HG03521 (cell line): ENCODE measurements at regions not wholly inside any gene's neighbourhood (a gene's known extent, or its start where the extent isn't known, plus 50 kb on each side); places are given as distances from the start of the nearest gene placed in this dataset.

Experiments
- ATAC-seq: cut with Tn5 transposase; IDR thresholded peaks from one replicate; pipeline ENCODE4 v1.9.1; 2021; ENCODE audit warnings: mild to moderate bottlenecking, moderate library complexity; ENCODE audit not compliant: unreplicated experiment

DNA sequence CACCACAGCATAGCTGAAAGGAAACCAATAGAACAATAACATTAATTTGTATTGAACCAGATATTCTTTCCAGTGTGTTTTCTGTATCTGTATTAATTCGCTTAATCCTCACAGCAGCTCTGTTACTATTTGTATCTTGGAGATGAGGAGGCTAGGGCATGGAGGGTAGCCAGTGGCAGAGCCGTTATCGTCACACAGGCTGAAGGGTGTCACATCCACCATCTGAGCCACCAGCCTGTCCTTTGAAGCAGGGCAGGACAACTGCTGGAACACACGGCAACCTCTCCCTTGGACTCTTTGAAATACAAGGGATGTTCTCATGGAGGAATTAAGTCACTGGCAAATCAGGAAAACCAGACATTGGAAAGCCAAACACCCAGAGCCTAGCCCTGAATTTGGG lies 628.0 kb upstream of the CDH4 start:
- no peak for ATAC-seq

DNA sequence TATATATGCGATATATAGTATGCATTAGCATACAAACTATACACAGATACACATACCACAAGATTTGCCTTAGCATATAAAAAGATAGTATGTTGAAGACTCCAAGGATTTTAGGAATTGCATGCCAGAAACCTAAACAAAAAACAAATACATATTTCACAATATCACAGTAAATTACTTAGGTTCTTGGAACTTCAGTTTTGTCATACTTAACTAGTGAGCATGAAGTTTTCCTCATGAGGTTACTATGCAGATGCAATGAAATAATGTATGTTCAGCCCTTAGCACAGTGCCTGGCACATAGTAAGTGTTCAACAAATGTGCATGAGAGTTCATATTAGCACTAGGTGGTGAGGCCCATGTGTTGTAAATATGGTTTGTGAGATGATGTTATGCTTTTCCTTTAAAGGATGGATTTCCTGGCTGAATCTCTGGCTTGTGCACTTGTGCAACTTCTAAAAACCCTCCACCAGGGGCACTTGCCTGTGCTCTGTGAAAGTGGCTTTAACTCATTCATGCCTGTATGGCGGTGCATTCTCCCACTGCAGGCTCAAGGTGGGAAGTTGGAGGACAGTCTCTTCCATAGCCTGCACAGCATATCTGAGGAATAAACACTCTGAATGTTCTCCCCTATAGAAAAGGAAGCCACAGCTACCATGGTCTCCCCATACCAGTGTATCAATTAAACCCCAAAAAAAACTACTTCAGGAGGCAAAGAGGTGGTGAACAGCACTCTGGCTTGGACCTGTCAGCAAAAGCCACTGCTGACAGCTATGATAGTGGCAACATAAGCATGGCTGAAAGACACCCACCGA lies 624.1 kb upstream of the CDH4 start:
- ATAC-seq: no peak

DNA sequence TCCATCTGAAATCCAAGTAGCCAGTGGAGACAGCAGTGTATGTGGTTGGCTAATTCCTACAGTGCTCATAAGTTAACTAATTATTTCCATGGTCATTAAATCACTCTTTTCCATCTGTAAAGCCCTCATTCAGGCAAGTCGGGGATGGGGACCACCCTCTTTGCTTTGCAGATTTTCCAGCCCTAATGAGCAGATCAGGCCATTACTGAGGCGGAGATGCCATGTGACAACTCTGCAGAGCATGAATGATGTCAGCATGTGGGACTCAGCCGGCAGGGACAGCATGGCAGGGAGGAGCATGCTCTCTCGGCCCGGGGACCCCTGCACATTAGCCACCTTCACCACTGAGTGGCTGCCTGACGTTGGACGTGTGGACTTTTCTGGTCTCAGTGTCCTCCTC lies 623.3 kb upstream of the CDH4 start:
- ATAC-seq: no peak

DNA sequence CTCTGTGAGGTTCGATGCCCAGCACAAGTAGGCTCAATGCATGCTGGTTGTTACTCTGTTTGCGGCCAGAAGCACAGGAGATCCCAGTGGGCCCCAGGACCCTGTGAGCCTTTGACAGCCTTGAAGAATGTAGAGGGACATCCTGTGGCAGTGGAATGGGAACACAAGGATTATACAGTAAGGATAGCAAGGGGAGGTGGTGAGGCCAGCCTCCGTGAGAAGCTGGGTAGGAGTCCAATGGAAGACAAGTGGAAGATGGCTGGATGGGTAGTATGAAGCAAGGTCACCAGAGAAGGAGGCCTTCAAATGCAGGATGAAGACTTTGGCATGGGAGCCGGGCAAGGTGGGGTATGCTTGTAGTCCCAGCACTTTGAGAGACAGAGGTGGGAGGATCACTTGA lies 622.9 kb upstream of the CDH4 start:
- no peak for ATAC-seq

DNA sequence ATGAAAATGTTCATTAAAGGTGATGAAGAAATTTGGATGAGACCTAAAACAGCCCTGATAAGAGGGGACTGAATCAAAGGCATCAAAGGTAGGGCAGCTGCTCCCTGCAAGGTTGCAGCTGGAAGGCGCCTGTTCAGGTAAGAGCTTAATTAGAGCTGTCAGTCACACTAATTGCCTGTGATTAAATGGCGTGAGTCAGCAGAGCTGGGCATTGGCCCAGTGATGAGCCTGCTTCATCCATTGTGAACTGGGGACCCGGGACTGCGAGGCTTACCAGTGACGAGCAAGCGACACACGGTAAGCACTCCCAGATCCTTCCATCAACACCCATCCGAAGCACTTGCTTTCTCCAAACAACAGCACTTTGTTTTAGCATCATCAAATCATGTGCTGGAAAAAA lies 621.5 kb upstream of the CDH4 start:
- ATAC-seq: no peak

DNA sequence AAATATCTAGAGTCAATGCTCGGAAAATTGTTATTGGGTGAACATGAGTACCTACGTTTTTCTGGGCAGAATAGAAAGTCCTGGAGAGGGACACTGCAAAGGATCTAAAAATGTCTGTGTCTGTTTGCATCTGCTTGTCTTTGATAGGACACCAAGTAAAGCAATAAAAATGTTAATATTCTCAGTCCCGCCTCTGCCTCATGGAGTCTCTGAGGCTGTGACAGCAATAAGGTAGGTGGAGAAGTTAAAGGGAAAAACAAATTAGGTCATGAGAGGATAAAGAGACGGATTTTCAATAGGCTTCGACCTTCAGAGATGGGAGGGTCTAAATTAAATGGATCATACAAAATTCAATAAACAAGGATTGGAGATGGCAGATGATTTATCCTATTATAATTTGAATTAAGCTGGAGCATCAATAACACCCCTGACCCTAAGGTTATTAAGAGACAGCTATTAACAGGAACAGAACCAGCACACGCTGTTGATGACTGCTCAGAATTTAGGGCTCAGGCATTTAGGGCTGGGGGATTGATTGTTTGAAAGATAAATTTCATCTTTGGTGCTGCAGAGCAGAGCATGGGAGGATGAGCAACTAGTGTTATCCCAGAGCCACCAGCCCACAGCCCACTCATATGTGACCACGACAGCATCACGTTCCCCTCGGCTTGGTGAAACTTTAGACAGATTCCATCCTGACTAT lies 620.3 kb upstream of the CDH4 start:
- ATAC-seq: no peak

DNA sequence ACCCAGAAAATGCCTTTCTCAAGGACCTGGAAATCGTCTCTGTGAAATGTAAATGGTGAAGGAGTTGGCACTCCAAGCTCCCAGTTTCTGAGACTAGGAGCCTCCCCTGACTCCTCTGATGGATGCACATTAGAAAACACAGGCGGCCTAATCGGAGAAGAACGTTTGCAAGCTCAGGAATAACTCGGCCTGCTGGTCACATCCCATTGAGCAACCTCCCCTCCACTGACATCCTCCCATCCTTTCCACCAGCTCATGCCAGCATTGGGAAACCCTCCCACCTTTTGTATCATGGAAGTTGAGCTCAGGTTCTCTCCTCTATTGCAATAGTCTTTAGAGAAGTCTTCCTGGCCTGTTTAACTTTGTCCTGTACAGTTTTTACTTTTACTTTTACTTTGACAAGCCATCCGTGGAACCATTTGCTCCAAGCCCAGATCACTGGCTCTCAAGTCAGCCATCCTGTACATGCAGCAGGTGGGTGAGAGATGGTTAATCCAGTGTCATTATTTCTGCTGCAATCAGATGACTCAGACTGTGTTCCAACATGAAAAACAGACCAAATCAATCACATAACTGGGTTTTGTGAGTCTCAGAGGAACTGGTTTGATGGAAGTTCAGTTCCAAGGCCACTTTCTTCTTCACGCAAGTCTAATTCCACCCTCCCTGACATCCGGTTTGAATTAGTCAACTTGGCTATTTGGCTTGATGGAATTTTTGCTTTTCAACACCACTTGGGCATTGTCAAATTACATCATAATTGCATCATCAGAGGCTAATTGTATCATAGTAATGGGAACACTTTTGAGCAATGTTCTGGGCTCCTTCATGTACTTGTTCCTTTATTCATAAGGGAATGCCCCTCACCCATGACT lies 619.4 kb upstream of the CDH4 start:
- no peak for ATAC-seq

DNA sequence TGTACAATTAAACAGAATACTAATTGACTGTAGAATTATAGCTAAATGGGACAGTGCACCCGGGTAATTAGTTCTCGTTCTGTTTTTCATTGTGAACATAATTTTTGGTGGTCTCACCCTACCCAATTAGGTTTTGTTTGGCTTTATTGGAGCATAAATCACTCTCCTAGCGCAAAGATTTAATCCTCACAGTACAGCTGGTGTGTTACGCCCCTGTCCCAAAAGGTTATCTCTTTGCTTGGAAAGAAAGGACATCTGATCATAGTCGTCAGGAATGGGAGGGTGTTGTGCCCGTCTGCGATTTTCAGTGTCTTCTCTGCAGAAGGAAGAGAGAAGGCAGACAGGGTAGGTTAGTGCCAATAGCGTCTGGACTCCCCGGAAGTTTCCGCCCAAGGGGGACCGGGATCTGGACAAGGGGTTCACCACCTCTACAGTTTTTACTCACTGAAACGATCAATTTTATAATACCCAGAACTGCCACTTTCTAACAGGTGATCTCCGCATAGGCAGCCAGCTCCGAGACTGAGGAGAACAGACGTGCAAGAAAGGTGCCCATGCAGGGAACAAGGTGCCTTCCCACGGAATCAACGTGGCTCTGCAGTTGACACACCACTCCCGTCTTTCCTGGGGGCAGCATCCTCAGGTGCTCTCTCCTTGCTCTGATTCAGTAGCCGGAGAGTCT lies 617.4 kb upstream of the CDH4 start:
- ATAC-seq: no peak

DNA sequence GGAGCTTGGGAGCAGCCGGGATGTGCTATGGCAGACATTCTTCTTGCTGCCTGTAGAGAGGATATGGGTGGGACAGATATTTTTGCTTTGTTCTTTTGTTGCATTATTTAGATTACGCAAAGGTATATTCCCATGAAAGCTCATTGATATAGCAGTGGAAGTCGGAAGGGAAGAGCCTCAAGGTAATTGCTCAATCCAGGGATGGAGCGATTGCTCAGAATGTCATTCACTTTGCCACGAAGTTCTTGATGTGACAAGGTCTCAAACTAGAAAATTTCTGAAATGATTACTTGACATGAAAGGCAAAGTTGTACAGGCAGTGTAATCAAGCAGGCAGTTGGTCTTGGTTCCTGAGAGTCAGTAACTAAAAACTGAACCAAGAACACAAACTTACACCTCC lies 615.6 kb upstream of the CDH4 start:
- no peak for ATAC-seq

DNA sequence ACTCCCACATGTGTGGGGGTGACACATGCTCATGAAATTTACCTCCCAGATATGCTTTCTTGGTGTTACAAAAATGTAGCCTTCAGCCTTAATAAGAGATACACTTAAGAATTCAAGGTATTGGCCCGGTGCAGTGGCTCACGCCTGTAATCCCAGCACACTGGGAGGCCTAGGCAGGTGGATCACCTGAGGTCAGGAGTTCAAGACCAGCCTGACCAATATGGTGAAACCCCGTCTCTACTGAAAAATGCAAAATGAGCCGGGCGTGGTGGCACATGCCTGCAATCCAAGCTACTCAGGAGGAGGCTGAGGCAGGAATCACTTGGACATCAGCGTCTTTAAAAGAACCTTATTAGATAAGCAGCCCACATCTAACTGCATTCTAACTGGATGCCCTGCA lies 614.3 kb upstream of the CDH4 start:
- ATAC-seq: no peak

DNA sequence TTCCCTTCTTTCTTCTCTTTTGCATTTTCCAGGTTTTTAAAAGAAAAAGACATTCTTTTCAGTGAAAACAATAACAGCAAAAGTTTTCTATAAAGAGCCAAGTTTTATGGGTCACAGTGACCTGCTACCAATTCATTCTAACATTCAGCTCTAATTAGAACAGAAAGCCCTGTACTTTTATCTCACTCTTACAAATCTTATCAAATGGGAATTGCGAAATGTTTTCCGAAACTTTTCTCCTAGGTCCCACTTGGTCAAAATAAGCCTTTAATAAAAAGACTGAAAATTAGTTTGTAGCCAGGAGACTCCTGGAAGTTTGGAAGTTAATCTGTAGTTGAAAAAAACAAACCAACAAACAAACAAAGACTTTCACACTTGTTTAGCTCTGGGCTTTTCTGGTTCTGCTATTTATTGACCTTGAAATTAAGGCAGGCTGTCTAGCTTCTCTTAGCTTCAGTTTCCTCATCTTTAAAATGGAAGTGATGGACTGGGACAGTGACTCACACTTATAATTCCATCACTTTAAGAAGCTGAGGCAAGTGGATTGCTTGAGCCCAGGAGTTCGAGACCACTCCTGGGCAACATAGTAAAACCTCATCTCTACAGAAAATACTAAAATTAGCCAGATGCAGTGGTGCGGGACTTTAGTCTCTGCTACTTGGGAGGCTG lies 613.5 kb upstream of the CDH4 start:
- no peak for ATAC-seq

DNA sequence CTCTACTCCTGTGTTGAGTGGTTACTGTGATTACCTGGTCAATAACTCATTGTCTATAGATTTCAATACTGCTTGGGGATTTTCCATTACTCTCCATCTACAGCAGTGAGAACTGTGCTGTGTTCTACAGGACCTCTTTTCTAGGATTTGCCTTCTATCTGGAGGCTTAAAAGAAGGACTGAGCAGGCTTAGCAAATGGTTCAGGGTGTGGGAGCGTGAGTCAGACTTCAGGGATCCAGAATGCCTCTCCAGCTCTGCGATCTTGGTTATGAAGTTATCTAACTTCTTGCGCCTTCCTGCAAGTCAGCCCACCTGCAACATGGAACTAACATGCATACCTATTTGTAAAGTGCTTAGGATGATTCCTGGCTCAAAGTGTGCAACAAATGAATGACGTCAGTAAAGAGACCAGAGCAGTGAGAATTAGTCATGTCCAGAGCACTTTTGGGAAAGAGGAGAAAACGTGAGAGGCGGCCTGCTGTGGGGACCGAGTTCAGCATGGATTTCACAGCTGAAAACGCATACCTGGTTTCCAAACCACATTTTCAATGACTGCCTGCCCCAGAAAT lies 610.1 kb upstream of the CDH4 start:
- ATAC-seq: no peak

DNA sequence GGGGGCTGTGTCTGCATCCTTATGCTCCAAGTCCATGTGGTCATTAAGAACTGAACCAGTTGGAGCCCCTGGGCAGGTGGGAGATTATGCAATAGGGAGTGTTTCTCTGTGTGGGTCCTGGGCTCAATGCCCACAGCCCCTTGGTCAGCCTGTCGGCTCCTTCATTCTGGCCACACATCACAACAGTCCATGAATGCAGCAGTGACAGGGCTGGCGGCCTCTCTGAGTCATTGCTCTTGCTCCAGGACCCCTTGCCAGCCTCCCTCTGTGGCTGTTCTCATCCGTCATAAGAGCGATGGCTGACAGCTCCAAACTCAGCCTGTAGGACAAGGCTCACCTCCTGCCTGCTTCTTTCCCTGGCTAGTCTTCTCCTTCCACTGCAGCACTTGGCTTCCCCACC lies 609.5 kb upstream of the CDH4 start:
- no peak for ATAC-seq

DNA sequence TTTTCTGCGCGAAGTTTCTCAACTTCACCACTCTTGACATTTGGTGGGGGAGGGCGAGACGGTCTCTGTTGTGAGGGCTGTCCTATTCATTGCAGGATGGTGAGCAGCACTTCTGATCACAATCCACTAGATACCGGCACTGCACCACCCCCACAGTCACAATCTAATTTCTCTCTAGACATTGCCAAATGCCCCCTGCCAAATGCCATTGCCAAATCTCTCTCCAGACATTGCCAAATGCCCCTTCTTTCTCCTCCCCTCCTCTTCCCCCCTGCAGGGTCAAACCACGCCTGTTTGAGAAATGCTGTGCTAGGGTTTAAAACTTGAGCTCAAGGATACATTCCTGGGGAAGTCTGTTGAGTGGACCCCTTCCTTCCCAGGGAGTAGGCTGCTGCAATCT lies 603.5 kb upstream of the CDH4 start:
- ATAC-seq: no peak

DNA sequence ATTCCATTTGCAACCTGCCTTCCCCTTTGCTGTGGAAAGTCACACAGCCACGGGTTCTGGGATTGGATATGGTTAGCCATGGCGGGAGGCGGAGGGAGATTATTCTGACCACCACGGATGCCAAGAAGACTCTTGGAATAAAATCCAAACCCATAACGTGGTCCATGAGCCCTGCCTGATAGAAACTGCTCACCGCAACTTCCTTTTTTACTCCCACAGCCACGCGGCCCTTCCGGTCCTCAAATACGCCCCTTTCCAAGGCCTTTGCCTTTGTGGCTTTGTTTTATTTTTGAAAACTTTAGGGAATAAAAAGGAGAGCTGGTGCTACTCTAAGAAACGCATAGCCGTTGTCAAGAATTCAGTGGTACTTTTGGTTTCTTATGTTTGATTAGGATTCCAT lies 602.5 kb upstream of the CDH4 start:
- ATAC-seq: no peak

DNA sequence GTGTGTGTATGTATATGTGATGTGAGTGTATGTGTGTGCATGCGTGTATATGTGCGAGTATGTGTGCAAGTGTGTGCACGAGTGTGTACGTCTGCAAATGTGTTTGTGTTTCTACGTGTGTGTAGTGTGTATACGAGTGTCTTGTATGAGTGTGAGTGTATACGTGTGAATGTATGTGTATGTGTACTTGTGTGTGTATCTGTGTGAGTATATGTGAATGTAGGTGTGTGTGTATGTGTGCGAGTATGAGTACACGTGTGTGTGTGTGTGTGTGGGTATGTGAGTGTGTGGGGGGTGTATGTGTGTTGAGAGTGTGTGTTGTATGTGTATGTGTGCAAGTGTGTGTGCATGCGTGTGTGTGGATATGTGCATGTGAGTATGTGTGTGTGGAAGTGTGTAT lies 602.0 kb upstream of the CDH4 start:
- no peak for ATAC-seq

DNA sequence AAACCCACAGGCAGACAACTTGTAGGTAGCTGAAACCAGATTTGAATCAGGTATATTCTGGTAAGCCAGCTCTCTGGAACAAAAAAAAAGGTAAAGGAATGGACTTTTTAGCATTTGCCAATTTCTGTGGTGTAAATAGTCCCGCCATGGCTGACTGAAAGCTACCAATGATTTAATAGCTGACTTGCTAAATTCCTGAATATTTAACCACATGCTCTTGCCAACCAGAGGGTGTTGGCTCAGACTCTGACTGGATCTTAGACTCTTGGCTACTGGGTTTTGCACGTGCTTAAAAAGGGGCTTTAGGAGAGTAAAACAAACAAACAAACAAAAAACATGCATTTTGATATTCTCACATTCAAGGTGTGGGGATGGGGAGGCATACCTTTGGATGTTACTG lies 600.0 kb upstream of the CDH4 start:
- ATAC-seq: no peak

DNA sequence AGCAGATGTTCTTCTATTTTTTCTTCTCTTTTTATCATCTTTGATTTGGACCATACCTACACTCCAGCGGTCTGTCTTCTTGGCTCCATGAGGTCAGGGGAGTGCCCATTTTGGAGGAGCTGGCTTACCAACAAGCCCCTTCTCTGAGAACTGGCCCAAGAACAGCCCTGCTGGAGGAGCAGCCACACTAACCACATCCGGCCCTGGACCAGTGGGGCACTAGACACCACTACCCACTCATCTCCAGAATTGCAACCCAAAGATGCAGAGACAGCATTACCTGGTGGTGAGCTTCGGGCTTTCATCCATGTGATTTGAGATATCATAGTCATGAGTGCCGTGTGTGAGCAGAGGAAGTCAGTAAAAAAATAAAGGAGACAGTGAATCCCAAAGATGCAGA lies 599.4 kb upstream of the CDH4 start:
- no peak for ATAC-seq

DNA sequence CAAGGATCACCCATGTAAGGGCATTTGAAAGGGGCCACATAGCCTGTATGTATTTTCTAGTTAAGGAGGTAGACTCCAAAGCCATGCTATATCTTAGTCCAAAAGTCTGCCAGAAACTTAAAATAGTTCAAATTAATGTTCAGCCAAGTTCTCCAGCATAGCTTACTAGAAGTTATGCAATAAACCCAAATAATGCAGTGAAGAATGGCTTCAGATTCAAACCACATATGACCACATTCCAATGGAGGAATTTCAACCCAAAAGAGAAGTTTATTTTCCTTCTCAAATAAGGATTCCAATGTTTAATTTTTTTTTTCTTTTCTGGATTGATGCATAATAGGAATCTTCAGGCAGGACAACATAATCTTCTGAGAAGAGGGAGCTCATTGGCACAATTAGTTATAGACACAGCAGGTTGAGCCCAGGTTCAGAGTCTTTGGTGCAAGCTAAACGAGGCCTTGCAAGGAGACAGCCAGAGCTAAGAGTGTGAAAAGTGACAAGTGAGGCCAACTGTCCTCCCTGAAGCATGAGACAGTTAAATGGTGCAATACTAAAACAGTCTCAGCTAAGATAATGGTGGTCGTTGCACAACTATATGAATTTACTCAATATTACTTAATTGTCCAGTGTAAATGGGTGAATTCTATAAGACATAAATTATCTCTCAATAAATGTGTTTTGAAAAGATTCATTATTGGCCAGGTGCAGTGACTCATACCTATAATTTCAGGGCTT lies 598.8 kb upstream of the CDH4 start:
- no peak for ATAC-seq

DNA sequence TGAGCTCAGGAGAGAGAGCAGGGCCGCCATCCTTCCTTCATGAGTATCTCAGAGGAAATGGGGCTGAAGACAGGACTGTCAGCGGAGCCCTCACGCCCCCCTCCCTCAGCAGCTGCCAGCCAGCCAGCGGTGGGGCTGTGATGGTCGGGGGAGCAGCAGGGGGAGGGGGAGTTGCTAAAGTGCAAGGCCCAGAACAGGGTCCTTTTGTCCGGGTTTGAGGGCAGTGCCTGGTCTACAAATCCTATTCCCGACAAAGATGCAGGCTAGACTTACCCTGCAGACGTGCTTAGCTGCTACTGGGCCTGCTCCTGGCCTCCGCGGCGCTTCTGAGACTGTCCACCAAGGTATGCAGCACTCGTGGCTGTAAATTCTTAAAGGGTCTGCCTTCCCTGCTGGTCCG lies 593.4 kb upstream of the CDH4 start:
- no peak for ATAC-seq
